HG03558 (cell line): ENCODE measurements at regions not wholly inside any gene's neighbourhood (a gene's known extent, or its start where the extent isn't known, plus 50 kb on each side); places are given as distances from the start of the nearest gene placed in this dataset.

Experiments
- ATAC-seq: cut with Tn5 transposase; IDR thresholded peaks from one replicate; pipeline ENCODE4 v1.9.1; 2021; ENCODE audit warnings: moderate number of reproducible peaks; ENCODE audit not compliant: unreplicated experiment; ENCODE audit errors: extremely low read depth

DNA sequence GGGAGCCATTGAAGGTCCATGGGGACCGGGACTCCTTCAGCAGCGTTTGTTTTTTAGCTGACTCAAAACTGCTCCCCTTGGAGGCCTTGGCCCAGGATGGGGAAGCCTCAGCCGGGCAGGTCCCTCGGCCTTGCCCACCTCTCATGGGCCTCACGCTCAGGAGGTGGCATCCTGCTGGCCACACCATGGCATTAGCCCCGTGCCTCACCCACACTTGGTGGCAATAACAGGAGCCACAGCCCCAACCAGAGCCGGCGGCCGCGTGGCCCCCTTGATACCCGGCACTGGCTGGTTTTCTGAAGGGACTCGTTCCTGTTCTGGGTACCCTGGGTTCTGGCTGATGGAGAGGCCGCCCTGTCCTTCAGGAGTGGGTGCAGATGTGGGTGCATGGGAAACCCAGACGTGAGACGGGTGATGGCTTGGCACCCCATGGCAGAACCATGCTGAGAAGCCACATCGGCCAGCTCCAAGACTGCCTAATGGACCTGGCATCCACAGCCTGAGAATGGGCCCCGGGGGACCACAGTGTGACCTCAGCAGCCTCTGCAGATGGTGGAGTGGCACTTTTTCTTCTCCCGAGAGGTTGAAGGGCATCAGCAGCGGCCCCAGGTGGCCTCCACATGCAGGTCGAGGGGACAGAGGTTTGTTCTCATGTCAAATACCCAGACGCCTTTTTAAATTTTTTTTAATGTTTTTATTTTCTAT lies 49.8 kb upstream of the PPARA start:
- ATAC-seq: no peak
